GM21619 (cell line): ENCODE measurements at regions not wholly inside any gene's neighbourhood (a gene's known extent, or its start where the extent isn't known, plus 50 kb on each side); places are given as distances from the start of the nearest gene placed in this dataset.
A peak's percentile ranks its signal among the peaks of the same experiment; 100 is the strongest.

Source experiments
- ATAC-seq: cut with Tn5 transposase; IDR thresholded peaks from one replicate; pipeline ENCODE4 v1.9.1; 2021; ENCODE audit not compliant: unreplicated experiment

DNA sequence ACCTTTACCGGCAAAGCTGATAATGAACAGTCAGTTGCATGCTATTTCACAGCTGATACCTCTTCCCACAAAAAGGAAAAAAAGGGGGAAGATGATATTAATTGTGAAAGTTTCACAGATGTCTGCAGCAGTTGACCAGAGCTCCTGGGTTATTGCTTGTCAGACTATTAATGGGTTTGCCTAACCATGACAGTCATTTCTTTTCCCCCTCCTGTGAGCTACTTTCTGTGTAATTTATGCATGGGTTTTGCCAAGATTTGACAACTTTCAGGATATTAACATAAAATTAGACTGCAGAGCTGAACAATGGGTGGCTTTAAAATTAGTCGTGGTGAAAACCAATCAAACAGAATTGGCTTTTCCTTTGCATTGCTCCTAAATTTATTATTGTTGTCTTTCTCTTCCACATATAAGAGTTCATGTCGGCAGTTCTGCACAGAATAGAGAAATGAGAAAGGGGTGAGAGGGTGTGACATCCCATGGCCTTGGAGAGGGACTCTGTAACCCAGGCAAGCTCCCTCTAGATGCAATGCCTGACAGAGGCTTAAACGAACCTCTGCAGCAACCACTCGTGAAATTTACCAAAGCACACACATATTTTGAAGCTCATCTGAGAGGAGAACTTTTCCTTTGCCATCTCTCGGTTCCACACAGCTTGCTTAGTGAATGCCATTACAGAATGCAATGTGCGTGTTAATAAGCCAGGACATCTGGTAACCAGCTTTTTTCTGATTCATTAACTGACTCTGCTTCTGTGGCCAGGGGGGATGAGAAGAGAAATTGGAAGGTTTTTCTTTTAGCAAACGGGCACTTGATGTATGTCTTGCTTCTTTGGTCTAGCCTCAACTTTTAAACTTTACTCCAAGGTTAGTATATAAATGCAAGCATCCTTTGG lies 82.2 kb upstream of the ITGA4 start:
- ATAC-seq = peak; percentile 66

DNA sequence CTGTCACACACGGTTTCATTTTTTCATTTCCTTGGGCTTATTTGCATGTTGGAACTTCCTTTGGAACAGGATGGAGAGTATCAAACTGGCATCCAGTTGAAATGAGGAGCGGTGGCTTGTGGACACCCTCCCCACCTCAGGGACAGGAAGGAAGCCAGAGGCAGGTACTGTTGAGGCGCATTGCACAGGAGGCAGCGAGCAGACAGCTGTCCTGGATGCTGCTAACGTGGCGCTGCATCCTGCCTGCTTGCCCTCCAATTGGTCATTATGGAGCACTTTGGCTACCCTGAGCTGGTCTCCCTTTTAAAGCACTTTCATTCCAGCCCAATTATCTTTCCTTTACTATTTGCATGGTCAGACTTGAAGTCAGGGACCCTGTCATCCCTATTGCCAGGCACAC lies 80.7 kb upstream of the ITGA4 start:
- ATAC-seq = no peak

- ATAC-seq = no peak
These were observed 80.2 kb upstream of the ITGA4 start for GRCh38 chr2:181376999-181377398.

DNA sequence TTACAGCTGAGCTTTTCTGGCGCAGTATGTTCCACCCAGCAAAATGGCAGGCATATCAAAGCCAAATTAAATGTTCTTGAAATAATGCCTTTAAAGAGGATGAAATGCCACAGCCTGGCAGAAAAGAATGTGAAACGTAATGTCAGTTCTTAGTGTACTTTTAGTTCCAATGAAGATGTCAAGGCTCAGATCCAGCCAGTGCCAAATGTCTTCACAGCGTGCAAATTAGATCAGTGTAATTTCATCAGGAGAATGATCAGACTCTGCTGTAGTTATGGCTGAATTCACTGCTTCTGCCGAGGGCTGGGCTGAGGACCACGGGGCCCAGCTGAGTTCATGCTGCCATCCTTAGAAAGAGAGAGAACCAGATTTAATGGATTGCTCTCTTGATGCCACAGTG lies 78.7 kb upstream of the ITGA4 start:
- ATAC-seq = no peak

DNA sequence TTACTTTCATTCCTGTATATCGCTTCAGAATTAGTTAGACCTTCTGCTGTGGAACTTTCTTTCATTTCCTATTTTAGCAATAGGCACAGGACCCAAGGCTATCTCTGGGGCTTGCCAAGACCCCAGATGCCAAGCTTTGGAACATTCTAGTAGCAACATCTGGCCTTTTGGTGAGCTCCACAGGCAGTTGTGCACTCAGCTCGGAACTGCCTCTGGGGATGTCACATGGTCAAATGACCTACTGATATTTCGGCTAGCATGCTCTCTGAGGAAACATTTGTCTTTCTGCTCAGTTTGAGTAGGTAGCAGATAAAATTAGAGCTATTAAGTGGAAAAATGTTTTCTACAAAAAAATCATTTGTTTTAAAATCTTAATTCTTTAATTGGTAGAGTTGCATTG lies 76.6 kb upstream of the ITGA4 start:
- ATAC-seq = no peak

DNA sequence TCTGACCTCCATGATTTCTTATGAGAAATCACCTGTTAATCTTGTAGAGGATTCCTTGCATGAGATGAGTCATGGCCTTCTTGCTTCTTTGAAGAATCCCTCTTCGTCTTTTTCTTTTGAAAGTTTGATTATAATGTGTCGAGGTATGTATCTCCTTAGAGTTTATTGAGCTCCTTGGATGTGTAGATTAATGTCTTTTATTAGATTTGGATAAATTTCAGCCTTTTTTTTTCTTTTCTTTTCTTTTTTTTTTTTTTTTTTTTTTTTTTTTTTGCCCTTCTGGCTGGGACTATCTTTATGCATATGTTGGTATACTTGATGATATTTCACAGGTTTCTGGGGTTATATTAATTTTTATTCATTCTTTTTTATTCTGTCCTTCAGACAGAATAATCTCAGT lies 72.3 kb upstream of the ITGA4 start:
- no peak for ATAC-seq

- ATAC-seq = no peak
These were observed 67.7 kb upstream of the ITGA4 start for GRCh38 chr2:181389524-181389923.

GRCh38 chr2:181393472-181393871 lies 63.7 kb upstream of the ITGA4 start:
- no peak for ATAC-seq

DNA sequence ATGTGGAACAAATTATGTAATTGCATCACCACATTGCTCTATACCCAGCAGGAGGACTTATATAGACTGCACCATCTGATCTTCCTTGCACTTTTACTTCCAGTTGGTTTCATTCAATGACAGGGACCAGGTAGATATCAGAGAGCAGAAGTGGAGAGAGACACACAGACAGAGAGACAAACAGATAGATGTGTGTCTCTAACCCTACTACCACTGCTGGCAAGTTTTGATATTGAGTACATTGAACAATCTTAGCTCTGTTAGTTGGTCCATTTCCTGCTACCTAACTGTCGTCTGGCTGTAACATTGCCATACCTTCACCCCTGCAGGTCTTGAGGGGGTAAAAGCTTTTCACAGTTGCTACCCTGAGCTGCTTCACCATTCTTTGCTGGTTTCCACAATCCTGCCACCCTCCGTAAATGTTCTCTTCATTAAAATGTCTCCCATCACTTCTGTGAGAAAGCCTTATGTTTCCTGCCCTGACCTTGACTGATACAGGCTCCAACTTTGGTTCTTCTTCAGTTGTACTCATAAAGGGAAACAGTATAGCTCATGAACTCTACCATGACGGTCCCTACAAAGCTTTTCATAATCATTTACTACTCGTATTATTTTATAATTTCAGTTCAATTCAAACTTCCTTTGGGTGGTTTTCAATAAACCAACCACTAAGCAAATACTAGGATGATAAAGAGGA lies 62.3 kb upstream of the ITGA4 start:
- no peak for ATAC-seq

GRCh38 chr2:181395851-181396250 lies 61.3 kb upstream of the ITGA4 start:
- no peak for ATAC-seq

DNA sequence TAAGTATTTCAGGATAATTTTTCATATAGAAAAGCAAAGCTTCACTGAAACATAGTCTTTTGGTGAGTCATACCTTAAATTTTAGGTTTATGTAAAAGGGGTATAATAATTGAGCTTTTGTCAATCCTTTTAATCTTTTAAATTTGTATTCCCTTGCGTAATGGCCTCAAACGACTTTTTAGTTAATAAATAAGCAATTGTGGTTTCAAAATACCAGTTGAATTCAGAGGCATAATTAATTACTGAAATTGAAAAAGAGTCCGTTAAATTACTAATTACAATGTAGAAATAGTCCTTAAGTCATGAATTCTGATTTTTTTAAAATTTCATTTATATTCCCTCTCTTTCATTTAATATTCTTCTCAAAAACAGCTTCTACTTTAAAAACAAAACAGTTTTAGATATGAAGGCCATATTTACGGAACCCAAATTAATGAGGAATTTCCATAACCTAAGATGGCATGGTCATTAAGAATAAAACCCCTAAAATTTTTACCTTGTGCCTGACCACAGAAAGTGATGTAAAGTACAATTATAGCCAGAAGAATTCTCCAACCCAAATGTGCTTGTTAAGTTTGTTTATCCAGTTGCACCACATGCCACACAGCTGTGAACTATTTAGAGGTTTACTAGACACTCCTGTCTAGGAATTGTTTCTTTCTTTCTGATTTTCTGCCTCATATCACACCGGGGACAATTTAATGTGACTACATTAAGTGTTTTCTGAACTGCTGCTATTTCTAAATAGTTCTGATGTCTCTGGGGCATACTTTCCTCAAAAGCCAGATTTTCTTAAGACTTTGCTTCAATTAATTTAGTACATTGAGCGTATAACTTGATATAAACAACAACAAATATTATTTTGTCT lies 60.7 kb upstream of the ITGA4 start:
- no peak for ATAC-seq

DNA sequence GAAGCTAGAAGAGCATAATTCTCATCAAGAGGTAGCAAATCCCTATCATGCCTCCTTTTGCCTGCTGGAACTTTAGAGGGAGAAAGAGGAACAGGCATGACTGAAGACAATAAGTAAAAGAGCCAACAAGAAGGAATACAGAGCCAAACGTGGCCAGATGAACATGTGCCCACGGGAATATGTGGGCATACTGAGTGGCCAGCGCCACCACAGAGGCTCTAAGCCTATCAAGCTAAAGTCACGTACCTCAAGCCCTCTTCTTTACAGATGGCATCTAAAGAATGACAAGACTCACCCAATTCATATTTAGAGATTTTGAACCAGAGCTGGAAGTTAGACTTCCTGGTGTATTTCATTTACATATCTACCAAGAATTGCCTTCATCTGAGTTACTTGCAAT lies 59.9 kb upstream of the ITGA4 start:
- no peak for ATAC-seq

DNA sequence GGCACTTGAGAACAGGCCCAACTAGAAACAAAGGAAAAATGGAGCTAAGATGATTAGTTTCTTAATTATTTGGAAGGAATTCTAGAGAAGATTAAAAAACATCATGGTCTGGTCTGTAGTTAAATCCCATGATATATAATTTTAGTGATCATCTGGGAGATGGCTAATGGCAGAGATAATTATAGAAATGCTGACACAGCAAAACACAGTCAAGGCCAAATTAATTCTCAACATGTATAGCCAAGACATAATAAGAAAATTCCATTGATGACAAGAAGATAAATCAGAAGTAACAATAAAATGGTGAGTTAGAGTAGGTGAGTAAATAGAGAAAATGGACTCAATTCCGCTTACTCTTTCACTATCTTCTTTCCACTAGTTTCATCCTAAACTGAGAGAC lies 59.2 kb upstream of the ITGA4 start:
- ATAC-seq = no peak

GRCh38 chr2:181399027-181399426 lies 58.2 kb upstream of the ITGA4 start:
- ATAC-seq = no peak

DNA sequence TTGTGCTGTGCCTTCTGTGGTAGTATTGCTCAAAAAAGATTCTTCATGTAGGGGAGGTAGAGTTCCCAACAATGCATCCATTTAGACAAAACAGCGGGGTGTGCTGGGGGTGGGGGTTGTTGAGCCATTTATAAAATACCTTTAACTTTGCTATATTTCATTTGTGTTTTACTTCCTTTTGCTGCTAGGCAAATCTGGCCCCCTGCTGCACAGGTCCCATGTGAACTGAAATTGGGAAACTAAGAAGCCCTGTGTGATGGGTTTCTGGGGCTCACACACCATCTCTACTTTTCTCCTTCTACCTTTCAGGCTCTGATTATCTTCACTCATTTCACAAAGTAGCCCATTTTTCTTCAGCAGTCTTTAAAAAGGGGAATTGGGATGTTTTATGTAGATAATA lies 52.7 kb upstream of the ITGA4 start:
- no peak for ATAC-seq

- ATAC-seq = no peak
These were observed 50.0 kb upstream of the ITGA4 start for GRCh38 chr2:181407171-181407570.
